ENCODE measurements at regions not wholly inside any gene's neighbourhood (a gene's known extent, or its start where the extent isn't known, plus 50 kb on each side); places are given as distances from the start of the nearest gene placed in this dataset.

DNA sequence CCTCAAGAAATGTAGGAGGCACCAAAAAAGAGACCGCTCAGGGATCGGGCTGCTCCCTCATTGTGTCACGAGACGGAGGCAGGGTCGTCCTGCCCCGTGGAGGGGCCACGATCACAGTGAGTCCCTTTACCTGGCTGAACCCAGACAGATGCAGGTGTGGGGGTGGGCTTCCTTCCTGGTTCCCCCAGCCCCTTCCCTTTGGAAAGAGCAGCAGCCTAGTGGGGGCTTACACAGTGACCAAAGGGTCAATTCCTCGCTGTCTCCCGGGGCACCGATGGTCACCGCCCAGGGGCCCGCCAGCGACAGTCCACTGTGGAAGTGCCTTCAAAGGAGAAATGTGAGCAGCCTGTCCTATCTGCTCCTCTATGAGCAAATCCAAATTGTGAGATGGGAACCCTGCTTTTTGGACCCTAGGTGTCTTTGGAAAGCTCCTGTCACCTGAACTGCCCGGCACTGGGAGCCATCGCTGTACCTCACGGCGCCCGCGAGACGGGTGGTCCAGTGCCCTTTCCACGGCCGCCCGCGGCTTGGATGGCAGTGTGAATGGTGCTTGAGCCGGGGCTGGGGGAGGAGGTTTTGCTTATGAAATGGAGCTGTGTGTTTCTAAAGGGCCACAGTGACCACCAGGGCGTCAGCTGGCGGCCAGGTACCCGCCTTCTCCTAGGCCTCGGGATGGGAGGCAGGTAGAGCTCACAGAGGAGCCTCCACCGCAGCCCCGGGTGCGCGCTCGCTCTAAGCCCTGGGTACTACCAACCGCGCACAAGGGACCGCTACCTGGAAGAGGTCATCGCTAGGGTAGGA, 155.7 kb downstream of the KLF13 start:
- Histone ChIP-seq H3K27ac (no peak overlapping the region), H3K79me2 (no peaks in the 10 kb centered on the region), H3K4me2 (no peak overlapping the region), H3K9me2 (replicated peaks; ENCODE audit: insufficient read depth) (no peaks in the 10 kb centered on the region), H3K27me3 (peaks cover 57% of the 10 kb centered on the region), H2AFZ (no peak overlapping the region), H3K4me1 (ENCODE audit: insufficient read depth) (no peaks in the 10 kb centered on the region), H3K36me3 (replicated peaks; ENCODE audit: insufficient read depth, low read depth) (no peaks in the 10 kb centered on the region), H3K4me3 (no peak overlapping the region), H3K9me3 (ENCODE audit: low read depth) (no peaks in the 10 kb centered on the region), H4K20me1 (ENCODE audit: insufficient read depth, poor library complexity, severe bottlenecking) (no peaks in the 10 kb centered on the region)
- 95% methylated on average over 37 of the region's 38 CpGs for WGBS (ENCODE audit: low lambda C conversion rate, missing lambda C conversion rate)
- TF ChIP-seq EZH2 (IDR thresholded peaks at IDR 0.05; ENCODE audit: borderline replicate concordance) (no peak), EZH2phosphoT487 (IDR thresholded peaks at IDR 0.05; ENCODE audit: low read depth, severe bottlenecking, unreplicated experiment) (no peak)
- TF ChIP-seq, protein P1, sequence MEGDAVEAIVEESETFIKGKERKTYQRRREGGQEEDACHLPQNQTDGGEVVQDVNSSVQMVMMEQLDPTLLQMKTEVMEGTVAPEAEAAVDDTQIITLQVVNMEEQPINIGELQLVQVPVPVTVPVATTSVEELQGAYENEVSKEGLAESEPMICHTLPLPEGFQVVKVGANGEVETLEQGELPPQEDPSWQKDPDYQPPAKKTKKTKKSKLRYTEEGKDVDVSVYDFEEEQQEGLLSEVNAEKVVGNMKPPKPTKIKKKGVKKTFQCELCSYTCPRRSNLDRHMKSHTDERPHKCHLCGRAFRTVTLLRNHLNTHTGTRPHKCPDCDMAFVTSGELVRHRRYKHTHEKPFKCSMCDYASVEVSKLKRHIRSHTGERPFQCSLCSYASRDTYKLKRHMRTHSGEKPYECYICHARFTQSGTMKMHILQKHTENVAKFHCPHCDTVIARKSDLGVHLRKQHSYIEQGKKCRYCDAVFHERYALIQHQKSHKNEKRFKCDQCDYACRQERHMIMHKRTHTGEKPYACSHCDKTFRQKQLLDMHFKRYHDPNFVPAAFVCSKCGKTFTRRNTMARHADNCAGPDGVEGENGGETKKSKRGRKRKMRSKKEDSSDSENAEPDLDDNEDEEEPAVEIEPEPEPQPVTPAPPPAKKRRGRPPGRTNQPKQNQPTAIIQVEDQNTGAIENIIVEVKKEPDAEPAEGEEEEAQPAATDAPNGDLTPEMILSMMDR (IDR thresholded peaks at IDR 0.05; ENCODE audit: poor library complexity): no peak
- DNase-seq (ENCODE audit: low spot score): no peak

DNA sequence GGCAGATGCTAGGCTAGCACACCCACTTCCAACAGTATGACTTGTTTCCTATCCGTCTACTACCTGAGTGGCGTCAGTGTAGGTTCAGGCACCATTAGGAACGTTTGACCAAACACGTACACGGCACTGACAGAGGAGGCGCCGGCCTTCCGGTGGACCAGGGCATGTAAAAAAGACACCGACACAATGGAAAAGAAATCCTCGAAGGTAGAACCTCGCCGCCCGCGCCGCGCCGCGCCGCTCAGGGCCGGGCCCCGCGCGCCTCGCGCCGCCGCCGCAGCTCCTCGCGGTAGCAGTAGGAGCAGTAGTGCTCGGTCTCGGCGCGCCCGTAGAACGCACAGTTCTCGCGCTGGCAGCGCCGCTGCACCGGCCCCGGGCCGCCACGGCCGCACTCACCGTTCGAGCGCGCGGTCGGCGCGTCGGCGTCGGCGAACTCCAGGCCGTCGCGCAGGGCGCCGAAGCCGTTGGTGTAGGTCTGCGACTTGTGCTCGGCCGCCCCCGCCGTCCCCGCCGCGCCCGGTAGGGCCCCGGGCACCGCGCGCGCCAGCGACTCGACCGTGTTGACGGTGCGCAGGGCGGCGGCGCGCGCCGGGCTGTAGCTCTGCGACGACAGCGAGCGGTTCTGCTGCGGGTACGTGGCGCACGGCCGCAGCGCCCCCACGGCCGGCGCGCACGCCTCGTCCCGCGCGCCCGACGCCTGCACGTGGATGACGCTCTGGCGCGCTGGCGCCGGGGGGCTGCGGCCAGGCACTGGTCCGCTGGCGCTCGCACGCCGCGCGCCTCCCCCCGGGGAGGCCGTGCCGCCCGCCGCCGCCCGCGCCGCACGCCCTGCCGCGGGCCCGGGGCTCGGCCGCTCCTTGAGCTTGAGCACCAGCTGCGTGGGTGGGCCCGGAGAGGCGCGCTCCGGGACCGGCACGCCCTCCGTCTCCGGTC, 156.7 kb downstream of the KLF13 start:
- no peaks in the 10 kb centered on the region for H4K20me1 ChIP-seq (ENCODE audit: insufficient read depth, poor library complexity, severe bottlenecking)
- TF ChIP-seq, protein P1 (IDR thresholded peaks at IDR 0.05; ENCODE audit: poor library complexity): no peak
- TF ChIP-seq EZH2 (IDR thresholded peaks at IDR 0.05; ENCODE audit: borderline replicate concordance): no peak
- peak; percentile 9 for TF ChIP-seq EZH2phosphoT487 (IDR thresholded peaks at IDR 0.05; ENCODE audit: low read depth, severe bottlenecking, unreplicated experiment)
- H3K4me2 ChIP-seq: peak overlapping the region; percentile 70
- DNase-seq (ENCODE audit: low spot score): no peak
- no peaks in the 10 kb centered on the region for H3K79me2 ChIP-seq
- H3K9me2 ChIP-seq (replicated peaks; ENCODE audit: insufficient read depth): no peaks in the 10 kb centered on the region
- H3K27ac ChIP-seq: no peak overlapping the region
- no peaks in the 10 kb centered on the region for H3K9me3 ChIP-seq (ENCODE audit: low read depth)
- H3K36me3 ChIP-seq (replicated peaks; ENCODE audit: insufficient read depth, low read depth): no peaks in the 10 kb centered on the region
- H3K4me3 ChIP-seq: no peak overlapping the region
- H3K27me3 ChIP-seq: peaks cover 57% of the 10 kb centered on the region
- H2AFZ ChIP-seq: no peak overlapping the region
- H3K4me1 ChIP-seq (ENCODE audit: insufficient read depth): no peaks in the 10 kb centered on the region
- WGBS (ENCODE audit: low lambda C conversion rate, missing lambda C conversion rate): 22% methylated on average over 108 of the region's 147 CpGs

- H3K4me1 ChIP-seq (ENCODE audit: insufficient read depth): no peaks in the 10 kb centered on the region
- TF ChIP-seq, protein P1 (IDR thresholded peaks at IDR 0.05; ENCODE audit: poor library complexity): no peak
- TF ChIP-seq EZH2phosphoT487 (IDR thresholded peaks at IDR 0.05; ENCODE audit: low read depth, severe bottlenecking, unreplicated experiment) (no peak), EZH2 (IDR thresholded peaks at IDR 0.05; ENCODE audit: borderline replicate concordance) (no peak)
- H3K9me3 ChIP-seq (ENCODE audit: low read depth): no peaks in the 10 kb centered on the region
- no peak for DNase-seq (ENCODE audit: low spot score)
- no peak overlapping the region for H3K4me2 ChIP-seq
- H3K36me3 ChIP-seq (replicated peaks; ENCODE audit: insufficient read depth, low read depth): no peaks in the 10 kb centered on the region
- no peak overlapping the region for H3K4me3 ChIP-seq
- no peak overlapping the region for H3K27ac ChIP-seq
- H2AFZ ChIP-seq: no peak overlapping the region
- no peaks in the 10 kb centered on the region for H4K20me1 ChIP-seq (ENCODE audit: insufficient read depth, poor library complexity, severe bottlenecking)
- peaks cover 53% of the 10 kb centered on the region for H3K27me3 ChIP-seq
- 74% methylated on average over 98 of the region's 100 CpGs for WGBS (ENCODE audit: low lambda C conversion rate, missing lambda C conversion rate)
- no peaks in the 10 kb centered on the region for H3K9me2 ChIP-seq (replicated peaks; ENCODE audit: insufficient read depth)
- no peaks in the 10 kb centered on the region for H3K79me2 ChIP-seq
These were observed 157.6 kb downstream of the KLF13 start for GRCh38 chr15:31483986-31484951.

Data from hepatocyte (in vitro differentiated cells).